HG03460 (cell line): ENCODE measurements at regions not wholly inside any gene's neighbourhood (a gene's known extent, or its start where the extent isn't known, plus 50 kb on each side); places are given as distances from the start of the nearest gene placed in this dataset.

Experiments used
- ATAC-seq: cut with Tn5 transposase; IDR thresholded peaks from one replicate; pipeline ENCODE4 v1.9.1; 2021; ENCODE audit not compliant: unreplicated experiment

- ATAC-seq = no peak
Observed at GRCh38 chr12:45585522-45586230, 143.8 kb upstream of the ARID2 start.

- no peak for ATAC-seq
Observed at GRCh38 chr12:45586486-45586885, 143.0 kb upstream of the ARID2 start.

DNA sequence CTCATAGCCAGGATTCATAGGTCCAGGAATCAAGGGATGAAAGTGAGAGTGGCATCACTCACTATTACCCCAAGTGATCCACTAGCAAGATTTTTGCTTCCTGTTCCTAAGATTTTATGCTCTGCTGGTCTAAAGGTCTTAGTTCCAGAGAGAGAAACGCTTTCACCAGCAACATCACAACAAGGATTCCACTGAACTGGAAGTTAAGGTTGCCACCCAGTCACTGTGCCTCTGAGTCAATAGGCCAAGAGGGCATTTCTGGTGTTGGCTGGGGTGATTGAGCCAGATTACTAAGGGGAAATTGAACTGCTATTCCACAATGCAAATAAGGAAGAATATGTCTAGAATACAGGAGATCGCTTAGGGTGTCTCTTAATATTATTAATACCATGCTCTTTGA lies 142.5 kb upstream of the ARID2 start:
- no peak for ATAC-seq

DNA sequence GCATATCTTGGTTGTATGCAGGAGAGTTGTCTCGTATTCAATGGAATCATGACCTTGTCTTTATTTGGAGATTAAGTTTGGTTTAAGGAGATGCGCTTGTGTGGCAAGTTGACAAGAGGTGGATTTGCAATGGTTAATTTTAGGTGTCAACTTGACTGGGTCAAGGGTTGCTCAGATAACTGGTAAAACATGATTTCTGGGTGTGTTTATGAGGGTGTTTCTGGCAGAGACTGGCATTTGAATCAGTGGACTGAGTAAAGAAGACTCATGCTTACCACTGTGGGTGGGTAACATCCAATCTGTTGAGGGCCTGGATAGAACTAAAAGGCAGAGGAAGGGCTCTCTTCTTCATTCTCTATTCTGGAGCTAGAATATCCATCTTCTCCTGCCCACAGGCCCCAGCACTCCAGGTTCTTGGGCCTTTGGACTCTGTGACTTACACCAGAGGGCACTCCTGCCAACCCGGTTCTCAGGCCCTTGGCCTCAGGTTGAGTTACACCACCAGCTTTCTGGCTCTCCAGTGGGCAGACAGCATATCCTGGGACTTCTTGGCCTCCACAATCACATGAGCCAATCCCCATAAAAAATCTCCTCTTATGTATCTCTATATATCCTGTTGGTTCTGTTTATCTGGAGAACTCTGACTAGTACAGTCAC lies 141.5 kb upstream of the ARID2 start:
- ATAC-seq = no peak

- ATAC-seq = no peak
Observed at GRCh38 chr12:45590646-45591045, 138.9 kb upstream of the ARID2 start.

DNA sequence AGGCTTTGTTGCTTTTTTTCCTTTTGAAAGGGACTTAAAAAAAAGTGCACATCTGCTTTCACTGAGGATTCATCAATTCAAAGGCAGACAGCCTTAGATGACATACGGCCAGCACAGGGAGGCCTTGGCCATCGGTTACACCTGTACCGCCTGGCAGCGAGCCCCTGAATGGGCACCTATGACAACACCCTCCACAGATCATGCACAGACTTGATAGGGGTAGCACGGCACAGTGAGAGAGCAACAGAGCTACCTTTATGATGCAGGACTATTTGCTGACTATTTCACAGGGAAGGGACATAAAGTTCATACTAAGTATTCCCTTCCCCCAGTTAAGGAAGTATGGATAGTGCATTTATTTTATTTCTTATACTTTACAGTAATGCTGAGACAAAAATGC lies 137.9 kb upstream of the ARID2 start:
- no peak for ATAC-seq

DNA sequence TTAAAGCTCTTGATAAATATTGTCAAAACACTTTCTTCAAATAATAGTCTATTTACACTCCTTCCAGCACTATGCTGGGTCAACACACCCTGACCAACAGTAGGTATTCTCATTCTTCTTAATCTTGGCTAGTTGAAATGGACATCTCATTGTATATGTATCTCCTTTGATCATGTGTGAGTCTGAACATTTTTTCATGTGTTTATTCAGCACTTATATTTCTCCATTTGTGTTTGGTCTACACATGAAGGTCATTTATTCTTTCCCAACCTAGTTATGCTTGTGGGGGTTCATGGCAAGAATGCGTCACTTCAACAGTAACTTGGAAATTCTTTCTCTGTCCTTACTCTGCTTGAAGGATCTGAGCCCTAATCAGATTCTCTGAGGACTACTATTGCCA lies 133.1 kb upstream of the ARID2 start:
- no peak for ATAC-seq

GRCh38 chr12:45598336-45598735 lies 131.2 kb upstream of the ARID2 start:
- no peak for ATAC-seq

GRCh38 chr12:45598761-45599160 lies 130.7 kb upstream of the ARID2 start:
- ATAC-seq = no peak

DNA sequence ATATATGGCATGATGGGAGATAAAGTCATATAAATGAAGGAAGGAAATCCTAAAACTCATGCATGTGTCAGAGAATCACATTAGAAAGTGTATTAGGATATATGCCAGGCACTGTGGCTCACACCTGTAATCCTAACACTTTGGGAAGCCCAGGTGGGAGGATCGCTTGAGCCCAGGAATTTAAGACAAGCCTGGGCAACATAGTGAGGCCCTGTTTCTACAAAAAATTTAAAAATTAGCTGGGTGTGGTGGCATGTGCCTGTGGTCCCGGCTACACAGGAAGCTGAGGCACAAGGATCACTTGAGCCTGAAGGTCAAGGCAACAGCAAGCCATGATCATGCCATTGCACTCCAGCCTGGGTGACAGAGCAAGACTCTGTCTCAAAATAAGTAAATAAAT lies 130.3 kb upstream of the ARID2 start:
- ATAC-seq = no peak

DNA sequence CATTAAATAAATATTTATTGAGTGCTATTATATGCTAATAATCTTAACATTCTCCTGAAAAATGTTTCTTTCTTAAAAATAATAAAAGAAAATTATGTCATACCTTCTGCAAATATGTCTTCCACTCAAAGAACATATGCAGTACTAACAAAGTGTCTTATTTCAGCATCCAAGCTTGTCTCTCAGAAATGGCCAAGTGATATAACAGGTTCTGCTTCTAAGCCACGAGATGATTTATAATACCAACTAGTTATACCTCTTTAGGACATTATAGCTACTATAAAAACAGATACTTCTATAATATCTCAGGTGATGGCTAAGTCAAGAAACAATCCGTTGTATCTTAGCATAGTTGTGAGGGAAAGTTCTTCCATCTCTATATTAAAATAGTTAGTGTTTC lies 128.1 kb upstream of the ARID2 start:
- ATAC-seq = no peak

DNA sequence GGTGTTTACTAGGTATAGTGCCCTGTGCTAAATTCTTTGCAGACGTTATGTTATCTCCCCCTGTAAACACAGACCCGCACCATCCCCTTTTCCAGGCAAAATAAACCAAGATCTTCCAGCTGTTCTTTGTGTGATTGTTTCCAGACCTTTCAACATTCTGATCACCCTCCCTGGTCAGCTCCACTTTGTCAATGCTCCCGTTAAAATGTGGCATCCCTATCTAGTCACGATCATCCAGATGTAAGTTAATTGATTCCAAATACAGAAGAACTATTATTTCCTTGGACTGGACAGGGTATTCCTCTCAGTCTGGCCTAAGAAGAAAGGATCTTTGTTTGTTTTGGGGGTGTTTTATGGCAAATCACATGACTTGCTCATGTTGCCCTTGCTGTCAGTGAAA lies 127.6 kb upstream of the ARID2 start:
- no peak for ATAC-seq

- no peak for ATAC-seq
Observed at GRCh38 chr12:45605624-45606023, 123.9 kb upstream of the ARID2 start.

GRCh38 chr12:45611061-45611460 lies 118.4 kb upstream of the ARID2 start:
- no peak for ATAC-seq

DNA sequence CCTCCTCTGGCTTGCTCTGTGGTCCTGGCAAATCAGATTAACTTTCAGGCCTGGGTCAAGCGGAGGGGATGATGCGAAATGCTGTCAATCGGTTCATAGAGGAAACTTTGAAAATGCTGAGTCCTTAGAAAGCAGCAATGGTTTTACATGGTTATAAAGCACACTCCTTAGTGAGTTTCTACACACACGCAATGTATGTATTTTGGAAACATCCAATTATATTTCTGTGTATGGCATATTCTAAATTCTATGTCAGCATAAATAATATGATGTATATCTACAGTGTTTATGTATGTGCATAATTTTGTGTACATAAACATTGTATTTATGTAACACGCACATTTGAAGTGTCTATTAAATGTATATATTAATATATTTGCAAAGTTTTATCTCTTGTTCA lies 118.0 kb upstream of the ARID2 start:
- ATAC-seq = no peak

- ATAC-seq = no peak
Observed at GRCh38 chr12:45612044-45612794, 117.3 kb upstream of the ARID2 start.

- ATAC-seq = no peak
Observed at GRCh38 chr12:45613296-45613695, 116.2 kb upstream of the ARID2 start.

GRCh38 chr12:45613855-45614254 lies 115.7 kb upstream of the ARID2 start:
- ATAC-seq = no peak

GRCh38 chr12:45615268-45615667 lies 114.2 kb upstream of the ARID2 start:
- ATAC-seq = no peak

GRCh38 chr12:45619736-45620135 lies 109.8 kb upstream of the ARID2 start:
- ATAC-seq = no peak

DNA sequence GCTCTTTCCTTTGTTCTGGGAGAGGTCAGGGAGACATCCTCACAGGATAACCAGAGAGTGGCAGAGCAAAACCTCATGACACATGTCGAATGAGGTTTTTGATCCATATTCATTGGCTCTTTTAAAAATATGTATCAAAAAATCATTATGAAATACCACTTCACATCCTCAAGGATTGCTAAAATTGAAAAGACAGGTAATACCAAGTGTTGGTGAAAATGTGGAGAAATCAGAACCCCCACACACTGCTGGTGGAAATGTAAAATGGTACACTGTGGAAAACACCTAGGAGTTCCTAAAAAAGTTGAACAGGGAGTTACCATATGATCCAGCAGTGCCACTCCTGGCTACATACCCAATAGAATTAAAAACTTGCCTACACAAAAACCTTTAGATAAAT lies 107.8 kb upstream of the ARID2 start:
- ATAC-seq = no peak
